Ovary (tissue), 3 donors: ENCODE measurements at regions not wholly inside any gene's neighbourhood (a gene's known extent, or its start where the extent isn't known, plus 50 kb on each side); places are given as distances from the start of the nearest gene placed in this dataset.

ENCODE experiments used
- POLR2A ChIP-seq: fragments of 450-650 bp; IDR thresholded peaks from one replicate; pipeline ENCODE4 v1.6.1; 2017; ENCODE audit warnings: antibody characterized with exemption, mild to moderate bottlenecking, moderate library complexity
- TF ChIP-seq, protein P1 (sequence below), 3 donors: fragments of 450-650 bp in 2 of 3; fragments of 200-600 bp in 1 of 3; IDR thresholded peaks; one replicate each; pipeline versions ENCODE4 v1.5.1 to v1.8.0; 2016 to 2022; ENCODE audit warnings: antibody characterized with exemption in 3 of 3, mild to moderate bottlenecking in 1 of 3
- donor health status: DM: no; HTN: no; CAD: no.

DNA sequence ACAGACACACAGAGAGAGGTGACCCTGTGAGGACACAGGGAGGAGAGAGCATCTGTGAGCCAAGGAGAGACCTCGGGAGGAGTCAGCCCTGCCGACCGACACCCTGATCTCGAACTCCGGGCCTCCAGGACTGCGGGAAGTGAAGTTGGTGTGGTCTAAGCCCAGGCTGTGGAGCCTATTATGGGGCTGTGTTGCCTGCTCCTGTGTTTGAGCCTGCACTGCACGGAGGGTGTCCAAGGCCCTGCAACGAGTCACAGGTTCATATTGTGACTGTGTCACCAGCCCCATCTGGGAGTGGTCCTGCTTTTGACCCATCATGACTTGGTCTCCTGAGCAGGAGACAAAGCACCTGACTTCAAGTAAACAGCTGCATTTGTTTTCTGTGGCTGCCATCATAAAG is 186.0 kb upstream of the AJAP1 start:
- TF ChIP-seq POLR2A, result no peak
- TF ChIP-seq, protein P1, sequence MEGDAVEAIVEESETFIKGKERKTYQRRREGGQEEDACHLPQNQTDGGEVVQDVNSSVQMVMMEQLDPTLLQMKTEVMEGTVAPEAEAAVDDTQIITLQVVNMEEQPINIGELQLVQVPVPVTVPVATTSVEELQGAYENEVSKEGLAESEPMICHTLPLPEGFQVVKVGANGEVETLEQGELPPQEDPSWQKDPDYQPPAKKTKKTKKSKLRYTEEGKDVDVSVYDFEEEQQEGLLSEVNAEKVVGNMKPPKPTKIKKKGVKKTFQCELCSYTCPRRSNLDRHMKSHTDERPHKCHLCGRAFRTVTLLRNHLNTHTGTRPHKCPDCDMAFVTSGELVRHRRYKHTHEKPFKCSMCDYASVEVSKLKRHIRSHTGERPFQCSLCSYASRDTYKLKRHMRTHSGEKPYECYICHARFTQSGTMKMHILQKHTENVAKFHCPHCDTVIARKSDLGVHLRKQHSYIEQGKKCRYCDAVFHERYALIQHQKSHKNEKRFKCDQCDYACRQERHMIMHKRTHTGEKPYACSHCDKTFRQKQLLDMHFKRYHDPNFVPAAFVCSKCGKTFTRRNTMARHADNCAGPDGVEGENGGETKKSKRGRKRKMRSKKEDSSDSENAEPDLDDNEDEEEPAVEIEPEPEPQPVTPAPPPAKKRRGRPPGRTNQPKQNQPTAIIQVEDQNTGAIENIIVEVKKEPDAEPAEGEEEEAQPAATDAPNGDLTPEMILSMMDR (IDR thresholded peaks at IDR 0.05), result no peak
